PC-3 (cell line): ENCODE measurements at regions not wholly inside any gene's neighbourhood (a gene's known extent, or its start where the extent isn't known, plus 50 kb on each side); places are given as distances from the start of the nearest gene placed in this dataset.

ENCODE experiments used
- ATAC-seq: fragments of 200-7000 bp; cut with Tn5 transposase; 2 replicates; pipeline ENCODE4 v1.9.1; 2020; ENCODE audit warnings: mild to moderate bottlenecking, moderate library complexity
- BruUV-seq: library from RNA; stranded (reverse); fragments of 400-500 nt; replicated peaks from 2 replicates; lab custom pipeline; 2021; lab: Mats Ljungman, UMichigan
- CTCF ChIA-PET: fragments of 300-600 bp; sonication (Branson Sonifier 250); formaldehyde crosslinking; loops from one replicate; lab custom pipeline; 2022; ENCODE audit warnings: antibody characterized with exemption; lab: Charles Lee
- POLR2A ChIA-PET: fragments of 300-600 bp; sonication (Branson Sonifier 250); formaldehyde crosslinking; loops from one replicate; lab custom pipeline; 2022; ENCODE audit warnings: antibody characterized with exemption; ENCODE audit not compliant: unreplicated experiment; lab: Charles Lee
- DNase-seq: peaks from one replicate; pipeline ENCODE4 v3.0.0-alpha.2; 2015
- H2AFZ ChIP-seq: fragments of 300-600 bp; sonication (generic); 2 replicates; pipeline ENCODE4 v1.6.0; 2016; ENCODE audit warnings: antibody characterized with exemption, low read length
- H3F3A ChIP-seq: fragments of 300-600 bp; sonication (generic); one replicate; pipeline ENCODE4 v1.6.0; 2017; ENCODE audit warnings: antibody characterized with exemption, low read length, control low read depth, mild to moderate bottlenecking; ENCODE audit not compliant: unreplicated experiment
- H3K27ac ChIP-seq: fragments of 300-600 bp; sonication (generic); 2 replicates; pipeline ENCODE4 v1.5.1; 2016; ENCODE audit warnings: mild to moderate bottlenecking, low read length
- H3K27me3 ChIP-seq: fragments of 300-600 bp; sonication (generic); 2 replicates; pipeline ENCODE4 v1.6.1; 2016; ENCODE audit warnings: low read length, mixed read lengths
- H3K36me3 ChIP-seq: fragments of 300-600 bp; sonication (generic); 2 replicates; pipeline ENCODE4 v1.6.1; 2016; ENCODE audit warnings: low read depth, mixed run types, low read length, mixed read lengths
- H3K4me1 ChIP-seq: fragments of 300-600 bp; sonication (generic); 2 replicates; pipeline ENCODE4 v1.5.1; 2016; ENCODE audit warnings: low read length; ENCODE audit not compliant: insufficient read depth
- H3K4me2 ChIP-seq: fragments of 300-600 bp; sonication (generic); 2 replicates; pipeline ENCODE4 v1.6.0; 2016; ENCODE audit warnings: low read length
- H3K4me3 ChIP-seq: fragments of 300-600 bp; sonication (generic); 2 replicates; pipeline ENCODE4 v1.5.1; 2016; ENCODE audit warnings: mild to moderate bottlenecking, low read length, mixed read lengths
- H3K79me2 ChIP-seq: fragments of 300-600 bp; sonication (generic); 2 replicates; pipeline ENCODE4 v1.6.1; 2017; ENCODE audit warnings: low read length, mixed read lengths
- H3K9ac ChIP-seq: fragments of 300-600 bp; sonication (generic); 2 replicates; pipeline ENCODE4 v1.6.0; 2016; ENCODE audit warnings: mild to moderate bottlenecking, low read length
- H3K9me2 ChIP-seq: fragments of 300-600 bp; sonication (generic); replicated peaks from 2 replicates; pipeline ENCODE4 v1.6.1; 2016; ENCODE audit warnings: mixed run types, low read length, mixed read lengths
- H3K9me3 ChIP-seq: fragments of 300-600 bp; sonication (generic); 2 replicates; pipeline ENCODE4 v1.6.1; 2016; ENCODE audit warnings: low read length, mixed read lengths
- H4K20me1 ChIP-seq: fragments of 300-600 bp; sonication (generic); 2 replicates; pipeline ENCODE4 v1.6.1; 2016; ENCODE audit warnings: low read length, mixed read lengths
- EZH2 ChIP-seq: fragments of 300-600 bp; sonication (generic); IDR thresholded peaks from one replicate; pipeline ENCODE4 v1.6.1; 2017; ENCODE audit warnings: antibody characterized with exemption, mild to moderate bottlenecking, low read length; ENCODE audit not compliant: unreplicated experiment
- EZH2phosphoT487 ChIP-seq: fragments of 300-600 bp; sonication (generic); IDR thresholded peaks from 2 replicates; pipeline ENCODE4 v1.6.1; 2018; ENCODE audit warnings: mild to moderate bottlenecking, antibody characterized with exemption, low read length, borderline replicate concordance
- intact Hi-C: fragments of 100-400 bp; cut with micrococcal nuclease; formaldehyde crosslinking; loops from 2 replicates; pipeline ENCODE4 v1.9.0; 2023
- TF ChIP-seq, protein P1 (sequence below): fragments of 300-600 bp; sonication (generic); conservative IDR thresholded peaks from 2 replicates; pipeline ENCODE4 v1.5.1; 2017; ENCODE audit warnings: antibody characterized with exemption, low read depth, mild to moderate bottlenecking, low read length

DNA sequence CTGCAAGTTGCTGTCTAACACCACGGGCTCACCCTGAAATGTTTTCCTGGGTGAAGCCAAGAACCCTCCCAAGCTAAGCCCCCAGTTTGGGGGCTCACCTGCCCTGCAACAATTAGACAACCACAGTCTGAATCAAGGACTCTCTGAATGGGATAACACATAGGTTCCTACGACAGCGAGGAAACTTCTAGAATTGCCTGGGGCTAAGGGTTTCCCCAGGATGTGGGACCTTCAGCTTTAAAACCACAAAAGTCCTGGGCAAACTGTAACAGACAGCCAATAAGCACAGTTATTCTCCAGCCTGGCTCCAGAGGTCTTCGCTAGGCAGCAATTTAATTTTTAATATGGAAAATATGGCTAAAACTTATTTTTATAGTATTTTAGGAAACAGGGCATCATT is 162.6 kb downstream of the PRKX start:
- POLR2A ChIA-PET, result no interaction called here

DNA sequence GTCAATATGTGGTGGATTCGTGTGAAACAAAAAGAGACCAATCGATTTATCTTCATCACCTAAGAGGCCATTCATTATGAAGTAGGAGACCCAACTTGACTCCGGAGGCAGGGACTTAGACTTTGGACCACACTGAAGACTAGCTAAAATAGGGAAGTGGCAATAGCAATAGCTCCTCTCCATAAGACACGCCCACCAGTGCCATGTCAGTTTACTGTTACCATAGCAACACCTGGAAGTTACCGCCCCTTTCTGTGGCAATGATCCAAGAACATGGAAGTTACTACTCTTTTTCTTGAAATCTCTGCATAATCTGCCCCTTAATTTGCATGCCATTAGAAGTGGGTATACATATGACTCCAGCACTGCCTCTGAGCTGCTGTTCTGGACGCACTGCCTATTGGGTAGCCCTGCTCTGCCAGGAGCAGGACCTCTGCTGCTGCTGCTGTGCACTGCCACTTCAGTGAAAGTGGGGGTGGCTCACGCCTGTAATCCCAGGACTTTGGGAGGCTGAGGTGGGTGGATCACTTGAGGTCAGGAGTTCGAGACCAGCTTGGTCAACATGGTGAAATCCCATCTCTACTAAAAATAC is 163.2 kb downstream of the PRKX start:
- H3K27ac ChIP-seq, result no peak overlapping the region
- H3K4me2 ChIP-seq, result peak overlapping the region; percentile 70; the same call in 1 of the 2 replicates
- H3K9me2 ChIP-seq, result no peaks in the 10 kb centered on the region
- H3F3A ChIP-seq, result no peaks in the 10 kb centered on the region
- POLR2A ChIA-PET, result no interaction called here
- peaks cover 13% of the 10 kb centered on the region for H3K27me3 ChIP-seq
- no peak overlapping the region for H3K4me3 ChIP-seq
- no peaks in the 10 kb centered on the region for H4K20me1 ChIP-seq
- TF ChIP-seq, protein P1, sequence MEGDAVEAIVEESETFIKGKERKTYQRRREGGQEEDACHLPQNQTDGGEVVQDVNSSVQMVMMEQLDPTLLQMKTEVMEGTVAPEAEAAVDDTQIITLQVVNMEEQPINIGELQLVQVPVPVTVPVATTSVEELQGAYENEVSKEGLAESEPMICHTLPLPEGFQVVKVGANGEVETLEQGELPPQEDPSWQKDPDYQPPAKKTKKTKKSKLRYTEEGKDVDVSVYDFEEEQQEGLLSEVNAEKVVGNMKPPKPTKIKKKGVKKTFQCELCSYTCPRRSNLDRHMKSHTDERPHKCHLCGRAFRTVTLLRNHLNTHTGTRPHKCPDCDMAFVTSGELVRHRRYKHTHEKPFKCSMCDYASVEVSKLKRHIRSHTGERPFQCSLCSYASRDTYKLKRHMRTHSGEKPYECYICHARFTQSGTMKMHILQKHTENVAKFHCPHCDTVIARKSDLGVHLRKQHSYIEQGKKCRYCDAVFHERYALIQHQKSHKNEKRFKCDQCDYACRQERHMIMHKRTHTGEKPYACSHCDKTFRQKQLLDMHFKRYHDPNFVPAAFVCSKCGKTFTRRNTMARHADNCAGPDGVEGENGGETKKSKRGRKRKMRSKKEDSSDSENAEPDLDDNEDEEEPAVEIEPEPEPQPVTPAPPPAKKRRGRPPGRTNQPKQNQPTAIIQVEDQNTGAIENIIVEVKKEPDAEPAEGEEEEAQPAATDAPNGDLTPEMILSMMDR, result no peak
- no peak for TF ChIP-seq EZH2phosphoT487
- TF ChIP-seq EZH2, result no peak
- no peaks in the 10 kb centered on the region for H3K4me1 ChIP-seq
- DNase-seq, result peak; percentile 16
- CTCF ChIA-PET, result no interaction called here
- no peaks in the 10 kb centered on the region for H3K79me2 ChIP-seq
- no peak overlapping the region for H3K9ac ChIP-seq
- no peaks in the 10 kb centered on the region for H3K9me3 ChIP-seq
- no peak for ATAC-seq
- no peaks in the 10 kb centered on the region for H3K36me3 ChIP-seq
- BruUV-seq, result no TSS peak
- intact Hi-C loops, result no loop called here
- H2AFZ ChIP-seq, result no peak overlapping the region

More for the DNA sequence above, 162.6 kb downstream of the PRKX start:
- H3K36me3 ChIP-seq, result no peaks in the 10 kb centered on the region
- no peaks in the 10 kb centered on the region for H3K9me2 ChIP-seq
- no peaks in the 10 kb centered on the region for H3F3A ChIP-seq
- TF ChIP-seq, protein P1, result no peak
- TF ChIP-seq EZH2phosphoT487 (no peak), EZH2 (no peak)
- H3K4me2 ChIP-seq, result no peak overlapping the region
- CTCF ChIA-PET, result no interaction called here
- H3K4me1 ChIP-seq, result no peaks in the 10 kb centered on the region
- H3K9ac ChIP-seq, result no peak overlapping the region
- H3K27ac ChIP-seq, result no peak overlapping the region
- intact Hi-C loops, result no loop called here
- ATAC-seq, result no peak
- no peaks in the 10 kb centered on the region for H3K9me3 ChIP-seq
- H3K79me2 ChIP-seq, result no peaks in the 10 kb centered on the region
- H3K4me3 ChIP-seq, result no peak overlapping the region
- no peaks in the 10 kb centered on the region for H4K20me1 ChIP-seq
- H2AFZ ChIP-seq, result no peak overlapping the region
- peaks cover 13% of the 10 kb centered on the region for H3K27me3 ChIP-seq
- no TSS peak for BruUV-seq
- no peak for DNase-seq

DNA sequence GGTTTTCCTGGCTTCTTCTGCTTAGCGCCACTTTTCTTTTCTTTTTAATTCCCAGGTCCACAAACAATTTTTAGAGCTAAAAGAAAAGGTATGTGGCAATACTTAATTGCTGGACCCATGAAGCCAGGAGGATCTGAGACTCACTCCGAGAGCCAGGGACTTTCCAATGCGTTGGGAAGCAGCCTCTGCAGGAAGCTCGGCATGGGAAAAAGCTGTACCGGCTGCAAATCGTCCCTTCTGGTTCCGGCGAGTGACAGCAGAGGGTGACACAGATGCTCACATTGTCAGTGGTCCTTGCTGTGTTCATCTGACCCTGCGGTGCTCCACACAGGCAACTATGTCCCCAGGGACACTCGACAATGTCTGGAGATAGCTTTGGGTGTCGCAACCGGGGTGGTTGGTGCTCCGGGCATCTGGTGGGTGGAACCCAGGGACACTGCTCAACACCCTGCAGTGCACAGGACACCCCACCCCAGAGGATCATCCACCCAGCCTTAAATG is 164.0 kb downstream of the PRKX start:
- peak overlapping the region; percentile 70 for H3K4me2 ChIP-seq
- H3F3A ChIP-seq, result no peaks in the 10 kb centered on the region
- no peaks in the 10 kb centered on the region for H3K4me1 ChIP-seq
- no peaks in the 10 kb centered on the region for H3K9me3 ChIP-seq
- H3K4me3 ChIP-seq, result peak overlapping the region; percentile 46
- no peaks in the 10 kb centered on the region for H3K79me2 ChIP-seq
- no peak overlapping the region for H3K27ac ChIP-seq
- H3K9ac ChIP-seq, result no peak overlapping the region
- ChIA-PET POLR2A (no interaction called here), CTCF (interaction anchor here (0.5 to 1.0 kb wide), 3 partner anchors 37 to 674 kb away, joined by 3 to 7 read pairs (median 3); no protein-coding TSS in a partner anchor)
- H3K9me2 ChIP-seq, result no peaks in the 10 kb centered on the region
- peak overlapping the region; percentile 39; the same call in 1 of the 2 replicates for H2AFZ ChIP-seq
- intact Hi-C loops, result no loop called here
- BruUV-seq, result no TSS peak
- peak; percentile 8 for DNase-seq
- H3K27me3 ChIP-seq, result peaks cover 13% of the 10 kb centered on the region
- peak; percentile 40 for ATAC-seq
- no peaks in the 10 kb centered on the region for H3K36me3 ChIP-seq
- H4K20me1 ChIP-seq, result no peaks in the 10 kb centered on the region
- TF ChIP-seq, protein P1, result no peak
- no peak for TF ChIP-seq EZH2phosphoT487
- no peak for TF ChIP-seq EZH2
